SK-N-SH (cell line): ENCODE measurements at regions not wholly inside any gene's neighbourhood (a gene's known extent, or its start where the extent isn't known, plus 50 kb on each side); places are given as distances from the start of the nearest gene placed in this dataset.

Source experiments
- CTCF ChIA-PET: fragments of 300-600, 350-600 bp; formaldehyde crosslinking; extraction: SDS; loops from one replicate; lab custom pipeline; 2021; lab: Yijun Ruan, JAX
- POLR2A ChIA-PET: fragments of 350-600 bp; sonication (Branson Sonifier 250); formaldehyde crosslinking; extraction: SDS; loops from one replicate; lab custom pipeline; 2020; ENCODE audit warnings: antibody characterized with exemption, inconsistent platforms; lab: Yijun Ruan, JAX
- DNase-seq: peaks from one replicate; pipeline ENCODE4 v3.0.0; 2012
- H2AFZ ChIP-seq: fragments of 200-600 bp; sonication (generic); 2 replicates; pipeline ENCODE4 v1.8.1; 2016; ENCODE audit warnings: antibody characterized with exemption, mild to moderate bottlenecking, low read depth
- H3F3A ChIP-seq: fragments of 200-600 bp; sonication (generic); replicated peaks from 2 replicates; pipeline ENCODE3; 2016; ENCODE audit warnings: antibody characterized with exemption, mild to moderate bottlenecking; ENCODE audit not compliant: insufficient read depth
- H3K27ac ChIP-seq, 2 experiments: fragments of 200-500 bp in 1 of 2; fragments of 200-600 bp in 1 of 2; sonication (Bioruptor generic) in 1 of 2; sonication (generic), shearing (Covaris generic) in 1 of 2; 2 replicates each; pipeline versions ENCODE4 v1.5.1 to v1.6.1; 2014 to 2016; ENCODE audit warnings: low read depth in 2 of 2, inconsistent platforms in 1 of 2, low read length in 1 of 2, mild to moderate bottlenecking in 1 of 2, mixed read lengths in 1 of 2
- H3K27me3 ChIP-seq: fragments of 200-600 bp; sonication (generic), shearing (Covaris generic); 2 replicates; pipeline ENCODE4 v1.6.1; 2016; ENCODE audit warnings: mixed run types; ENCODE audit not compliant: insufficient read depth
- H3K36me3 ChIP-seq, 2 experiments: fragments of 200-500 bp in 1 of 2; fragments of 200-600 bp in 1 of 2; sonication (Bioruptor generic) in 1 of 2; sonication (generic) in 1 of 2; replicated peaks in 1 of 2; 2 replicates each; pipeline versions ENCODE3 to v1.5.1; 2014 to 2016; ENCODE audit warnings: low read length in 1 of 2, mild to moderate bottlenecking in 1 of 2; ENCODE audit not compliant: insufficient read depth in 2 of 2, control insufficient read depth in 1 of 2
- H3K4me1 ChIP-seq, 2 experiments: fragments of 200-500 bp in 1 of 2; fragments of 200-600 bp in 1 of 2; sonication (Bioruptor generic) in 1 of 2; sonication (generic), shearing (Covaris generic) in 1 of 2; 2 replicates each; pipeline versions ENCODE4 v1.5.1 to v1.6.1; 2014 to 2016; ENCODE audit warnings: low read depth in 1 of 2, low read length in 1 of 2, mixed run types in 1 of 2; ENCODE audit not compliant: insufficient read depth in 2 of 2, control insufficient read depth in 1 of 2
- H3K4me2 ChIP-seq: fragments of 200-600 bp; sonication (generic), shearing (Covaris generic); 2 replicates; pipeline ENCODE4 v1.6.1; 2017; ENCODE audit warnings: mixed run types
- H3K4me3 ChIP-seq, 2 experiments: fragments of 200-500 bp in 1 of 2; fragments of 200-600 bp in 1 of 2; sonication (Bioruptor generic) in 1 of 2; sonication (generic), shearing (Covaris generic) in 1 of 2; 2 replicates each; pipeline versions ENCODE4 v1.5.1 to v1.8.1; 2014 to 2016; ENCODE audit warnings: low read depth in 2 of 2, inconsistent platforms in 1 of 2, low read length in 1 of 2, mild to moderate bottlenecking in 1 of 2, mixed read lengths in 1 of 2, moderate library complexity in 1 of 2
- H3K79me2 ChIP-seq: fragments of 200-600 bp; sonication (generic); 2 replicates; pipeline ENCODE4 v1.8.1; 2017; ENCODE audit warnings: mild to moderate bottlenecking; ENCODE audit not compliant: insufficient read depth
- H3K9ac ChIP-seq: fragments of 200-600 bp; sonication (generic); 2 replicates; pipeline ENCODE4 v1.6.1; 2017; ENCODE audit warnings: mixed run types
- H3K9me2 ChIP-seq: fragments of 200-600 bp; sonication (generic); 2 replicates; pipeline ENCODE4 v1.6.1; 2017; ENCODE audit warnings: mixed run types
- H3K9me3 ChIP-seq: fragments of 200-600 bp; sonication (generic); 2 replicates; pipeline ENCODE4 v1.6.1; 2017; ENCODE audit warnings: mixed run types, mild to moderate bottlenecking, moderate library complexity
- H4K20me1 ChIP-seq: fragments of 200-600 bp; sonication (generic); 2 replicates; pipeline ENCODE4 v1.6.1; 2017; ENCODE audit warnings: mild to moderate bottlenecking, mixed run types; ENCODE audit not compliant: insufficient read depth
- CHD2 ChIP-seq: fragments of 150-350 bp; IDR thresholded peaks from 2 replicates; pipeline ENCODE4 v1.6.1; 2018; ENCODE audit warnings: low read length; ENCODE audit not compliant: partially characterized antibody
- CTCF ChIP-seq: fragments of 200-600 bp; sonication (generic); IDR thresholded peaks from 2 replicates; pipeline ENCODE4 v1.6.1; 2017; ENCODE audit warnings: antibody characterized with exemption, mild to moderate bottlenecking, moderate library complexity
- EZH2phosphoT487 ChIP-seq: fragments of 200-600 bp; sonication (generic); IDR thresholded peaks from 2 replicates; pipeline ENCODE4 v1.6.1; 2017; ENCODE audit warnings: low read depth, mixed run types, mild to moderate bottlenecking, antibody characterized with exemption, moderate library complexity, borderline replicate concordance
- FOSL2 ChIP-seq: IDR thresholded peaks from 2 replicates; pipeline ENCODE4 v1.4.0; 2012; ENCODE audit warnings: low read depth, mild to moderate bottlenecking, moderate library complexity, borderline replicate concordance
- FOXJ3 ChIP-seq: sonication (generic); formaldehyde crosslinking; IDR thresholded peaks from 2 replicates; pipeline ENCODE4 v1.5.1; 2020; ENCODE audit warnings: mild to moderate bottlenecking, missing genetic modification reagents
- FOXM1 ChIP-seq: IDR thresholded peaks from 2 replicates; pipeline ENCODE4 v1.4.0; 2012; ENCODE audit warnings: low read depth, mild to moderate bottlenecking
- GABPA ChIP-seq: IDR thresholded peaks from 2 replicates; pipeline ENCODE4 v1.4.0; 2012; ENCODE audit warnings: low read depth, mild to moderate bottlenecking
- GATA2 ChIP-seq: sonication (generic); formaldehyde crosslinking; IDR thresholded peaks from 2 replicates; pipeline ENCODE4 v1.5.0; 2020; ENCODE audit warnings: mild to moderate bottlenecking, missing genetic modification reagents
- MAX ChIP-seq: IDR thresholded peaks from 2 replicates; pipeline ENCODE4 v1.4.0; 2012; ENCODE audit warnings: low read depth
- MEF2A ChIP-seq: IDR thresholded peaks from 2 replicates; pipeline ENCODE4 v1.4.0; 2012; ENCODE audit warnings: low read depth, borderline replicate concordance
- MXI1 ChIP-seq: IDR thresholded peaks from 2 replicates; pipeline ENCODE4 v1.6.1; 2012; ENCODE audit warnings: mild to moderate bottlenecking, low read depth, low read length, improper control_type of control experiment
- NFIC ChIP-seq: IDR thresholded peaks from 2 replicates; pipeline ENCODE4 v1.4.0; 2012; ENCODE audit warnings: borderline replicate concordance
- POLR2AphosphoS5 ChIP-seq: IDR thresholded peaks from 2 replicates; pipeline ENCODE4 v1.6.1; 2012; ENCODE audit warnings: low read depth, low read length
- RCOR1 ChIP-seq: fragments of 150-350 bp; IDR thresholded peaks from 2 replicates; pipeline ENCODE4 v1.6.1; 2017; ENCODE audit warnings: antibody characterized with exemption, low read length
- RXRA ChIP-seq: IDR thresholded peaks from 2 replicates; pipeline ENCODE4 v1.4.0; 2012; ENCODE audit warnings: low read depth, mild to moderate bottlenecking, borderline replicate concordance
- SIN3A ChIP-seq: IDR thresholded peaks from 2 replicates; pipeline ENCODE4 v1.6.1; 2012; ENCODE audit warnings: low read depth, mild to moderate bottlenecking, low read length, moderate library complexity, borderline replicate concordance
- TAF1 ChIP-seq: IDR thresholded peaks from 2 replicates; pipeline ENCODE4 v1.6.1; 2012; ENCODE audit warnings: low read depth, mild to moderate bottlenecking, low read length, moderate library complexity, borderline replicate concordance
- TCF12 ChIP-seq: IDR thresholded peaks from 2 replicates; pipeline ENCODE4 v1.4.0; 2012
- TEAD4 ChIP-seq: IDR thresholded peaks from 2 replicates; pipeline ENCODE4 v1.4.0; 2012; ENCODE audit warnings: mild to moderate bottlenecking, borderline replicate concordance; ENCODE audit not compliant: insufficient read depth
- USF1 ChIP-seq: IDR thresholded peaks from 2 replicates; pipeline ENCODE4 v1.4.0; 2012; ENCODE audit warnings: low read depth, borderline replicate concordance
- USF2 ChIP-seq: fragments of 150-350 bp; IDR thresholded peaks from 2 replicates; pipeline ENCODE4 v1.6.1; 2017; ENCODE audit warnings: antibody characterized with exemption, low read length, low read depth, borderline replicate concordance
- YY1 ChIP-seq: IDR thresholded peaks from 2 replicates; pipeline ENCODE4 v1.4.0; 2012; ENCODE audit warnings: low read depth, mild to moderate bottlenecking
- ZBTB33 ChIP-seq: IDR thresholded peaks from 2 replicates; pipeline ENCODE4 v1.4.0; 2012; ENCODE audit warnings: low read depth, borderline replicate concordance
- WGBS: methylation state at CpG from one replicate; pipeline ENCODE4 v1.1.6; 2017; ENCODE audit warnings: low lambda C conversion rate; 5-methylcytosine and 5-hydroxymethylcytosine counted together

- no peak overlapping the region for H3K9ac ChIP-seq
- no peak overlapping the region for H3K4me2 ChIP-seq
- POLR2A ChIA-PET = no interaction called here
- H3K36me3 ChIP-seq = no peaks in the 10 kb centered on the region
- WGBS = 87% methylated on average over 8 of the region's 8 CpGs
- no peaks in the 10 kb centered on the region for H3K27me3 ChIP-seq
- peaks cover 0 to 18% of the 10 kb centered on the region in 2 experiments; a peak in 1 of 4 replicates for H3K4me1 ChIP-seq
- CTCF ChIA-PET = interaction anchor here (1.0 to 1.3 kb wide), 2 partner anchors 12 to 119 kb away, joined by 3 to 4 read pairs; no protein-coding TSS in a partner anchor
- no peak overlapping the region for H3K4me3 ChIP-seq
- DNase-seq = no peak
- H3F3A ChIP-seq = no peaks in the 10 kb centered on the region
- H3K79me2 ChIP-seq = no peaks in the 10 kb centered on the region
- no peaks in the 10 kb centered on the region for H4K20me1 ChIP-seq
- H3K9me2 ChIP-seq = no peaks in the 10 kb centered on the region
- no peak overlapping the region for H3K27ac ChIP-seq
- TF ChIP-seq USF1 = no peak
- no peak for TF ChIP-seq FOXM1
- TF ChIP-seq MXI1 = no peak
- no peak for TF ChIP-seq FOSL2
- no peak for TF ChIP-seq SIN3A
- no peak for TF ChIP-seq YY1
- TF ChIP-seq MEF2A = no peak
- no peak for TF ChIP-seq CTCF
- no peak for TF ChIP-seq POLR2AphosphoS5
- no peak for TF ChIP-seq CHD2
- TF ChIP-seq GABPA = no peak
- no peak for TF ChIP-seq TCF12
- no peak for TF ChIP-seq RCOR1
- no peak for TF ChIP-seq NFIC
- no peak for TF ChIP-seq EZH2phosphoT487
- TF ChIP-seq, all 33 proteins: peak for 0
- H2AFZ ChIP-seq = no peak overlapping the region
- no peaks in the 10 kb centered on the region for H3K9me3 ChIP-seq
Measured at GRCh38 chr3:139230391-139230790, 113.4 kb upstream of the MRPS22 start.

- H3K4me1 ChIP-seq = peaks cover 0 to 9% of the 10 kb centered on the region in 2 experiments; a peak in 1 of 4 replicates
- no peak overlapping the region for H3K9ac ChIP-seq
- CTCF ChIA-PET = interaction anchor here (1.0 kb wide), 1 partner anchor 120 kb away, joined by 4 read pairs; no protein-coding TSS in a partner anchor
- no peaks in the 10 kb centered on the region for H3K27me3 ChIP-seq
- H3K36me3 ChIP-seq = no peaks in the 10 kb centered on the region
- POLR2A ChIA-PET = interaction anchor here (0.6 kb wide), 1 partner anchor 28 kb away, joined by 3 read pairs; no protein-coding TSS in a partner anchor
- H3K4me2 ChIP-seq = no peak overlapping the region
- no peaks in the 10 kb centered on the region for H3F3A ChIP-seq
- H4K20me1 ChIP-seq = no peaks in the 10 kb centered on the region
- no peak for DNase-seq
- no peak overlapping the region for H3K4me3 ChIP-seq
- no peaks in the 10 kb centered on the region for H3K9me2 ChIP-seq
- H2AFZ ChIP-seq = no peak overlapping the region
- no peaks in the 10 kb centered on the region for H3K79me2 ChIP-seq
- no peak overlapping the region for H3K27ac ChIP-seq
- H3K9me3 ChIP-seq = no peaks in the 10 kb centered on the region
- 36% methylated on average over 5 of the region's 5 CpGs for WGBS
- no peak for TF ChIP-seq TCF12
- TF ChIP-seq MAX = no peak
- no peak for TF ChIP-seq RXRA
- TF ChIP-seq POLR2AphosphoS5 = no peak
- no peak for TF ChIP-seq MXI1
- no peak for TF ChIP-seq FOXJ3 (CRISPR knock-in tag)
- TF ChIP-seq ZBTB33 = no peak
- TF ChIP-seq TAF1 = no peak
- TF ChIP-seq USF2 = no peak
- TF ChIP-seq TEAD4 = no peak
- TF ChIP-seq GATA2 = no peak
- no peak for TF ChIP-seq SIN3A
Measured at GRCh38 chr3:139231555-139232281, 112.1 kb upstream of the MRPS22 start.
